ENCODE measurements at regions not wholly inside any gene's neighbourhood (a gene's known extent, or its start where the extent isn't known, plus 50 kb on each side); places are given as distances from the start of the nearest gene placed in this dataset.

GRCh38 chr16:85382717-85383118 is 230.4 kb upstream of the GSE1 start:
- Histone ChIP-seq H3K27me3 (ENCODE audit: insufficient read depth, low read length) (no peaks in the 10 kb centered on the region), H3K36me3 (ENCODE audit: insufficient read depth, low read length) (no peaks in the 10 kb centered on the region), H3K4me1 (ENCODE audit: insufficient read depth, low read length) (peaks cover 27% of the 10 kb centered on the region), H3K9me3 (ENCODE audit: low read length) (no peaks in the 10 kb centered on the region), H3K4me3 (ENCODE audit: low read length) (no peak overlapping the region), H2AFZ (ENCODE audit: low read depth, low read length) (no peak overlapping the region)

- no peak overlapping the region for H3K4me3 ChIP-seq (ENCODE audit: low read length)
- H3K36me3 ChIP-seq (ENCODE audit: insufficient read depth, low read length) = no peaks in the 10 kb centered on the region
- H3K27me3 ChIP-seq (ENCODE audit: insufficient read depth, low read length) = no peaks in the 10 kb centered on the region
- peaks cover 27% of the 10 kb centered on the region for H3K4me1 ChIP-seq (ENCODE audit: insufficient read depth, low read length)
- H3K9me3 ChIP-seq (ENCODE audit: low read length) = no peaks in the 10 kb centered on the region
- no peak overlapping the region for H2AFZ ChIP-seq (ENCODE audit: low read depth, low read length)
Measured at GRCh38 chr16:85383836-85384832, 229.0 kb upstream of the GSE1 start.

- no peak overlapping the region for H2AFZ ChIP-seq (ENCODE audit: low read depth, low read length)
- no peak overlapping the region for H3K4me3 ChIP-seq (ENCODE audit: low read length)
- H3K27me3 ChIP-seq (ENCODE audit: insufficient read depth, low read length) = no peaks in the 10 kb centered on the region
- no peaks in the 10 kb centered on the region for H3K9me3 ChIP-seq (ENCODE audit: low read length)
- peaks cover 27% of the 10 kb centered on the region for H3K4me1 ChIP-seq (ENCODE audit: insufficient read depth, low read length)
- H3K36me3 ChIP-seq (ENCODE audit: insufficient read depth, low read length) = no peaks in the 10 kb centered on the region
Measured at GRCh38 chr16:85384833-85385462, 228.2 kb upstream of the GSE1 start.

GRCh38 chr16:85385463-85386331 is 227.4 kb upstream of the GSE1 start:
- Histone ChIP-seq H3K4me1 (ENCODE audit: insufficient read depth, low read length) (peaks cover 34% of the 10 kb centered on the region), H3K27me3 (ENCODE audit: insufficient read depth, low read length) (no peaks in the 10 kb centered on the region)

GRCh38 chr16:85386467-85387170 is 226.5 kb upstream of the GSE1 start:
- no peak overlapping the region for H3K4me3 ChIP-seq (ENCODE audit: low read length)
- no peaks in the 10 kb centered on the region for H3K36me3 ChIP-seq (ENCODE audit: insufficient read depth, low read length)
- no peak overlapping the region for H2AFZ ChIP-seq (ENCODE audit: low read depth, low read length)
- H3K4me1 ChIP-seq (ENCODE audit: insufficient read depth, low read length) = peaks cover 31% of the 10 kb centered on the region
- H3K27me3 ChIP-seq (ENCODE audit: insufficient read depth, low read length) = no peaks in the 10 kb centered on the region
- H3K9me3 ChIP-seq (ENCODE audit: low read length) = no peaks in the 10 kb centered on the region

More at GRCh38 chr16:85385463-85386331, 227.4 kb upstream of the GSE1 start:
- Histone ChIP-seq H3K9me3 (ENCODE audit: low read length) (no peaks in the 10 kb centered on the region), H3K4me3 (ENCODE audit: low read length) (no peak overlapping the region), H3K36me3 (ENCODE audit: insufficient read depth, low read length) (no peaks in the 10 kb centered on the region), H2AFZ (ENCODE audit: low read depth, low read length) (no peak overlapping the region)

DNA sequence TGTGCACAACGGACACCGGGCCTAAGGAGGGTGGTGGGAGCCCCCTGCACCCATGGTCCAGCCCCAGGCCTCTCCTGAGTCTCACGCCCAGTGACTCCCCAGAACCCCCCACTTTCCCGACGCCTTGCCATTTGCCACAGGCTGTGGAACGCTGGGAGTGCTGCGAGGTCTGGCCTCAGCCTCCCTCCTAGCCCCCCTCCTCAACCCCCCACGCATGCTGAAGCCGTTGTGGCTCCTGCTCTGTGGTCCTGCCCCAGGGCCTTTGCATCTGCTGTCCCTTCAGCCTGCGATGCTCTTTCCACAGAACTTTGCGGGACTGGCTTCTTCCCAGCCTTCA is 226.0 kb upstream of the GSE1 start:
- Histone ChIP-seq H3K4me3 (ENCODE audit: low read length) (no peak overlapping the region), H2AFZ (ENCODE audit: low read depth, low read length) (no peak overlapping the region), H3K4me1 (ENCODE audit: insufficient read depth, low read length) (peaks cover 26% of the 10 kb centered on the region), H3K36me3 (ENCODE audit: insufficient read depth, low read length) (no peaks in the 10 kb centered on the region), H3K27me3 (ENCODE audit: insufficient read depth, low read length) (no peaks in the 10 kb centered on the region), H3K9me3 (ENCODE audit: low read length) (no peaks in the 10 kb centered on the region)

GRCh38 chr16:85387731-85388295 is 225.3 kb upstream of the GSE1 start:
- Histone ChIP-seq H2AFZ (ENCODE audit: low read depth, low read length) (no peak overlapping the region), H3K27me3 (ENCODE audit: insufficient read depth, low read length) (no peaks in the 10 kb centered on the region), H3K4me1 (ENCODE audit: insufficient read depth, low read length) (peaks cover 21% of the 10 kb centered on the region), H3K4me3 (ENCODE audit: low read length) (no peak overlapping the region), H3K9me3 (ENCODE audit: low read length) (no peaks in the 10 kb centered on the region), H3K36me3 (ENCODE audit: insufficient read depth, low read length) (no peaks in the 10 kb centered on the region)

- Histone ChIP-seq H2AFZ (ENCODE audit: low read depth, low read length) (no peak overlapping the region), H3K27me3 (ENCODE audit: insufficient read depth, low read length) (no peaks in the 10 kb centered on the region), H3K4me3 (ENCODE audit: low read length) (no peak overlapping the region), H3K4me1 (ENCODE audit: insufficient read depth, low read length) (peaks cover 19% of the 10 kb centered on the region), H3K9me3 (ENCODE audit: low read length) (no peaks in the 10 kb centered on the region), H3K36me3 (ENCODE audit: insufficient read depth, low read length) (no peaks in the 10 kb centered on the region)
Measured at GRCh38 chr16:85389679-85390470, 223.2 kb upstream of the GSE1 start.

DNA sequence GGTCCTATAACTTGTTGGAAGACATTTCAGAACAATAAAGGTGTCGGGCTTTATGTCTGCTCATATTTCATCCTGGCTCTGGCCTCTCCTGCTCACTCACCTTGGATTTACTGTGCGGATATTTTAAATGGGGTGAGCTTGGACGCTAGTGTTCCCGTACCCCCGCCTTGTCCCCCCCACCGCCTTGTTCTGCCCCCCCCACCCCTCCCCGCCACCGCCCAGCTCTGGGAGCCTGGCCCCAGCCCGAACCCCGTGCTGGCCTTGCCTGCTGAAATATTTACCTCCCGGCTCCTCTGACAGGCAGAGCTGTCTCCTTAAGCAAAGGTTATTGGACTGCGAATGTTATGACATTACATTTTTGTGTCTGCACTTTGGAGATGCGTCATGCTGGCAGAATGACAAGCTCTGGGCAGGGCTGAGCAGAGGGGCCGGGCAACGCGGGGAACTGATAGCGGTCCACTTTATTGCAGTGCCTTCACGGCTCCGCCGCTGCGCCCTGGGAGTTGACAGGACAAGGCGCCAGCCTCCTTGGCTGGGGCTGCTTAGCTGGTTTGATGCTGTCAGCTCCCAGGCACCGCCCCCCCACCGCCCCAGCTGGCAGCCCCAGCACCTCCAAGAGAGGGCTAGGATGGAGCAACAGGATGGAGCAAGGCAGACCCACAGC is 222.5 kb upstream of the GSE1 start:
- Histone ChIP-seq H3K4me3 (ENCODE audit: low read length) (no peak overlapping the region), H2AFZ (ENCODE audit: low read depth, low read length) (no peak overlapping the region), H3K27me3 (ENCODE audit: insufficient read depth, low read length) (no peaks in the 10 kb centered on the region), H3K36me3 (ENCODE audit: insufficient read depth, low read length) (no peaks in the 10 kb centered on the region), H3K9me3 (ENCODE audit: low read length) (no peaks in the 10 kb centered on the region), H3K4me1 (ENCODE audit: insufficient read depth, low read length) (peaks cover 17% of the 10 kb centered on the region)

GRCh38 chr16:85391175-85391707 is 221.9 kb upstream of the GSE1 start:
- H3K9me3 ChIP-seq (ENCODE audit: low read length) = no peaks in the 10 kb centered on the region
- peaks cover 23% of the 10 kb centered on the region for H3K4me1 ChIP-seq (ENCODE audit: insufficient read depth, low read length)
- no peak overlapping the region for H3K4me3 ChIP-seq (ENCODE audit: low read length)
- no peaks in the 10 kb centered on the region for H3K27me3 ChIP-seq (ENCODE audit: insufficient read depth, low read length)
- no peaks in the 10 kb centered on the region for H3K36me3 ChIP-seq (ENCODE audit: insufficient read depth, low read length)
- H2AFZ ChIP-seq (ENCODE audit: low read depth, low read length) = no peak overlapping the region
